H9 (cell line): ENCODE measurements at regions not wholly inside any gene's neighbourhood (a gene's known extent, or its start where the extent isn't known, plus 50 kb on each side); places are given as distances from the start of the nearest gene placed in this dataset.

Experiments
- DNase-seq: peaks from one replicate; pipeline ENCODE4 v3.0.0-alpha.2; 2017
- H2AFZ ChIP-seq: one replicate; pipeline ENCODE4 v1.6.1; 2013; ENCODE audit warnings: mild to moderate bottlenecking, low read length, control low read depth, moderate library complexity
- H2AK5ac ChIP-seq: 2 replicates; pipeline ENCODE4 v1.6.1; 2013; ENCODE audit warnings: low read length, control low read depth, mixed read lengths; ENCODE audit not compliant: insufficient read length
- H2BK120ac ChIP-seq: one replicate; pipeline ENCODE4 v1.6.1; 2013; ENCODE audit warnings: low read depth, mild to moderate bottlenecking, low read length, control low read depth, inconsistent platforms; ENCODE audit not compliant: poor library complexity, severe bottlenecking
- H2BK12ac ChIP-seq: 2 replicates; pipeline ENCODE4 v1.6.1; 2013; ENCODE audit warnings: low read length, control low read depth, mixed read lengths, low read depth; ENCODE audit not compliant: insufficient read length
- H2BK15ac ChIP-seq: 2 replicates; pipeline ENCODE4 v1.6.1; 2013; ENCODE audit warnings: low read depth, low read length, control low read depth
- H2BK20ac ChIP-seq: one replicate; pipeline ENCODE4 v1.6.1; 2013; ENCODE audit warnings: low read depth, mild to moderate bottlenecking, low read length, control low read depth, inconsistent platforms; ENCODE audit not compliant: poor library complexity, severe bottlenecking
- H2BK5ac ChIP-seq: 2 replicates; pipeline ENCODE4 v1.6.1; 2013; ENCODE audit warnings: low read length, control low read depth, mixed read lengths; ENCODE audit not compliant: insufficient read length
- H3K14ac ChIP-seq: 2 replicates; pipeline ENCODE4 v1.6.1; 2013; ENCODE audit warnings: low read length, control low read depth; ENCODE audit not compliant: insufficient read depth
- H3K18ac ChIP-seq: 2 replicates; pipeline ENCODE4 v1.6.1; 2013; ENCODE audit warnings: low read depth, mild to moderate bottlenecking, mixed read lengths, low read length, control low read depth; ENCODE audit not compliant: insufficient read length
- H3K23ac ChIP-seq: 2 replicates; pipeline ENCODE4 v1.6.1; 2013; ENCODE audit warnings: low read length, control low read depth, mixed read lengths, low read depth; ENCODE audit not compliant: insufficient read length
- H3K23me2 ChIP-seq: 2 replicates; pipeline ENCODE4 v1.6.1; 2013; ENCODE audit warnings: low read depth, mild to moderate bottlenecking, mixed read lengths, low read length, control low read depth; ENCODE audit not compliant: insufficient read length, poor library complexity, severe bottlenecking
- H3K27ac ChIP-seq: 2 replicates; pipeline ENCODE4 v1.5.1; 2013; ENCODE audit warnings: low read length, control low read depth, mixed read lengths, low read depth; ENCODE audit not compliant: insufficient read length
- H3K27me3 ChIP-seq: 2 replicates; pipeline ENCODE4 v1.6.1; 2013; ENCODE audit warnings: low read length, control low read depth, inconsistent platforms; ENCODE audit not compliant: insufficient read depth
- H3K4ac ChIP-seq: 2 replicates; pipeline ENCODE4 v1.6.1; 2013; ENCODE audit warnings: low read depth, mild to moderate bottlenecking, control low read depth, inconsistent platforms, low read length, moderate library complexity
- H3K4me1 ChIP-seq: 2 replicates; pipeline ENCODE4 v1.6.1; 2013; ENCODE audit warnings: low read length, control low read depth, inconsistent platforms; ENCODE audit not compliant: insufficient read depth
- H3K4me2 ChIP-seq: 2 replicates; pipeline ENCODE4 v1.6.1; 2013; ENCODE audit warnings: low read length, control low read depth, mixed read lengths; ENCODE audit not compliant: insufficient read length, insufficient read depth
- H3K56ac ChIP-seq: 2 replicates; pipeline ENCODE4 v1.6.1; 2013; ENCODE audit warnings: low read depth, mild to moderate bottlenecking, mixed read lengths, low read length, control low read depth; ENCODE audit not compliant: insufficient read length
- H3K79me1 ChIP-seq: 2 replicates; pipeline ENCODE4 v1.6.1; 2013; ENCODE audit warnings: low read depth, mild to moderate bottlenecking, moderate library complexity, low read length, control low read depth, inconsistent platforms; ENCODE audit not compliant: insufficient read depth, poor library complexity, severe bottlenecking
- H3K79me2 ChIP-seq: 2 replicates; pipeline ENCODE4 v1.6.1; 2013; ENCODE audit warnings: low read length, control low read depth, inconsistent platforms; ENCODE audit not compliant: insufficient read depth
- H3K9ac ChIP-seq: 2 replicates; pipeline ENCODE4 v1.6.1; 2013; ENCODE audit warnings: low read length, control low read depth, mixed read lengths; ENCODE audit not compliant: insufficient read length; ENCODE audit errors: extremely low read depth
- H3K9me3 ChIP-seq: one replicate; pipeline ENCODE4 v1.6.1; 2013; ENCODE audit warnings: low read depth, low read length, inconsistent platforms; ENCODE audit not compliant: control insufficient read depth
- H3T11ph ChIP-seq: one replicate; pipeline ENCODE4 v1.6.1; 2013; ENCODE audit warnings: mild to moderate bottlenecking, low read length, control low read depth, inconsistent platforms
- H4K20me1 ChIP-seq: one replicate; pipeline ENCODE4 v1.6.1; 2013; ENCODE audit not compliant: control insufficient read depth, insufficient read length, insufficient read depth
- H4K5ac ChIP-seq: 2 replicates; pipeline ENCODE4 v1.6.1; 2013; ENCODE audit warnings: low read depth, mild to moderate bottlenecking, mixed read lengths, low read length, control low read depth; ENCODE audit not compliant: insufficient read length
- H4K8ac ChIP-seq: replicated peaks from 2 replicates; pipeline ENCODE4 v1.6.1; 2013; ENCODE audit warnings: low read length, control low read depth, mixed read lengths, low read depth; ENCODE audit not compliant: insufficient read length
- H4K91ac ChIP-seq: 2 replicates; pipeline ENCODE4 v1.6.1; 2013; ENCODE audit warnings: low read depth, mild to moderate bottlenecking, moderate library complexity, mixed read lengths, low read length, control low read depth; ENCODE audit not compliant: insufficient read length
- H3K27ac Mint-ChIP-seq, 3 experiments: 2 replicates in 2 of 3; 3 replicates in 1 of 3; pipeline ENCODE4 v1.8.0; 2020 to 2021; ENCODE audit warnings: mixed read lengths in 3 of 3, mild to moderate bottlenecking in 1 of 3, moderate library complexity in 1 of 3
- H3K27me3 Mint-ChIP-seq: 2 replicates; pipeline ENCODE4 v1.8.0; 2021; ENCODE audit warnings: low read depth, mild to moderate bottlenecking, moderate library complexity, mixed read lengths
- H3K36me3 Mint-ChIP-seq, 3 experiments: 2 replicates in 2 of 3; 3 replicates in 1 of 3; pipeline ENCODE4 v1.8.0; 2020 to 2021; ENCODE audit warnings: low read depth in 3 of 3, mixed read lengths in 3 of 3; ENCODE audit not compliant: insufficient read depth in 1 of 3
- H3K4me1 Mint-ChIP-seq, 2 experiments: 2 replicates each; pipeline ENCODE4 v1.8.0; 2020; ENCODE audit warnings: mixed read lengths in 2 of 2
- H3K4me3 Mint-ChIP-seq, 2 experiments: 2 replicates in 1 of 2; 3 replicates in 1 of 2; pipeline ENCODE4 v1.8.0; 2020 to 2021; ENCODE audit warnings: mild to moderate bottlenecking in 2 of 2, mixed read lengths in 2 of 2, moderate library complexity in 1 of 2
- H3K9me3 Mint-ChIP-seq, 2 experiments: 2 replicates in 1 of 2; 3 replicates in 1 of 2; pipeline ENCODE4 v1.8.0; 2020; ENCODE audit warnings: mild to moderate bottlenecking in 2 of 2, mixed read lengths in 2 of 2, moderate library complexity in 1 of 2
- WGBS: extraction: QIAGEN DNeasy Blood & Tissue Kit; methylation state at CpG from one replicate; pipeline ENCODE4 v1.1.7; 2013; ENCODE audit warnings: missing lambda C conversion rate, low lambda C conversion rate, mixed read lengths; ENCODE audit not compliant: insufficient read length; ENCODE audit errors: extremely low coverage; 5-methylcytosine and 5-hydroxymethylcytosine counted together
- TF ChIP-seq, protein P1 (sequence below): fragments of 200-600 bp; sonication (generic); conservative IDR thresholded peaks from 3 replicates; pipeline ENCODE4 v1.8.0; 2021; ENCODE audit warnings: antibody characterized with exemption, mild to moderate bottlenecking

DNA sequence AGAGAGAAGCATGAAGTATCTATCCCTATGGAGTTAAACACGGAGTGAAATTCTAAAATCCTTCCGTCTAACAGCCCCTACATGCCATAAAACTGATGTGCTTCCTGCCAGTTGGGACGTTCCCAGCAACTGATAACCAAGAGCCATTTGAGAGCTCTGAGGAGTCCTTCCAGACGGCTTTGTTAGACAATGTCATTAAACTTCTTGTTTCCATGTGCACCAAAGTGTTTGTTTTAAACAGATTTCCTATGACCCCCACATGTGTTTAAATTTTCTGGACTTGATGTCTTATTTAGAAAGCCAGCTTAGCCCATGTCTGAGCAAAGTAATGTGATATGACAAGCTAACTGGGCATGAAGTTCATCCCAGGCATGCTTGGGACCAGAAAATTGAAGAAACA is 57.2 kb upstream of the LPAR1 start:
- no peak overlapping the region for H3K27ac ChIP-seq
- peaks cover 61 to 62% of the 10 kb centered on the region in 2 experiments for H3K4me1 Mint-ChIP-seq
- H3K27ac Mint-ChIP-seq = no peak overlapping the region

More for the DNA sequence above, 57.2 kb upstream of the LPAR1 start:
- H3K4ac ChIP-seq = no peak overlapping the region
- TF ChIP-seq, protein P1, sequence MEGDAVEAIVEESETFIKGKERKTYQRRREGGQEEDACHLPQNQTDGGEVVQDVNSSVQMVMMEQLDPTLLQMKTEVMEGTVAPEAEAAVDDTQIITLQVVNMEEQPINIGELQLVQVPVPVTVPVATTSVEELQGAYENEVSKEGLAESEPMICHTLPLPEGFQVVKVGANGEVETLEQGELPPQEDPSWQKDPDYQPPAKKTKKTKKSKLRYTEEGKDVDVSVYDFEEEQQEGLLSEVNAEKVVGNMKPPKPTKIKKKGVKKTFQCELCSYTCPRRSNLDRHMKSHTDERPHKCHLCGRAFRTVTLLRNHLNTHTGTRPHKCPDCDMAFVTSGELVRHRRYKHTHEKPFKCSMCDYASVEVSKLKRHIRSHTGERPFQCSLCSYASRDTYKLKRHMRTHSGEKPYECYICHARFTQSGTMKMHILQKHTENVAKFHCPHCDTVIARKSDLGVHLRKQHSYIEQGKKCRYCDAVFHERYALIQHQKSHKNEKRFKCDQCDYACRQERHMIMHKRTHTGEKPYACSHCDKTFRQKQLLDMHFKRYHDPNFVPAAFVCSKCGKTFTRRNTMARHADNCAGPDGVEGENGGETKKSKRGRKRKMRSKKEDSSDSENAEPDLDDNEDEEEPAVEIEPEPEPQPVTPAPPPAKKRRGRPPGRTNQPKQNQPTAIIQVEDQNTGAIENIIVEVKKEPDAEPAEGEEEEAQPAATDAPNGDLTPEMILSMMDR = no peak
- H4K91ac ChIP-seq = no peak overlapping the region
- peaks cover 0 to 2% of the 10 kb centered on the region in 2 experiments; a peak in 2 of 5 replicates for H3K9me3 Mint-ChIP-seq
- no peak overlapping the region for H2BK120ac ChIP-seq
- H3K9me3 ChIP-seq = no peaks in the 10 kb centered on the region
- DNase-seq = no peak
- no peaks in the 10 kb centered on the region for H3K27me3 ChIP-seq
- H2BK12ac ChIP-seq = no peak overlapping the region
- H3K9ac ChIP-seq = no peak overlapping the region
- no peak overlapping the region for H3K23ac ChIP-seq
- H3K23me2 ChIP-seq = no peaks in the 10 kb centered on the region
- H2AK5ac ChIP-seq = no peak overlapping the region
- H3K18ac ChIP-seq = no peak overlapping the region
- H2BK20ac ChIP-seq = no peak overlapping the region
- H3K4me1 ChIP-seq = peaks cover 15% of the 10 kb centered on the region; the same call in 1 of the 2 replicates
- H3T11ph ChIP-seq = no peak overlapping the region
- H2BK5ac ChIP-seq = no peak overlapping the region
- no peak overlapping the region for H2BK15ac ChIP-seq
- no peak overlapping the region for H3K14ac ChIP-seq
- H3K79me2 ChIP-seq = no peaks in the 10 kb centered on the region
- no peak overlapping the region for H3K4me3 Mint-ChIP-seq
- H2AFZ ChIP-seq = no peak overlapping the region
- no peak overlapping the region for H4K8ac ChIP-seq
- no CpG with 5 or more reads among the region's 4 CpGs for WGBS
- H4K5ac ChIP-seq = no peak overlapping the region
- H3K4me2 ChIP-seq = no peak overlapping the region
- H3K56ac ChIP-seq = no peak overlapping the region
- H3K27me3 Mint-ChIP-seq = no peaks in the 10 kb centered on the region; the same call in 1 of the 2 replicates
- H4K20me1 ChIP-seq = no peaks in the 10 kb centered on the region
- H3K79me1 ChIP-seq = no peaks in the 10 kb centered on the region
- H3K36me3 Mint-ChIP-seq = peaks cover 0 to 4% (median 0%) of the 10 kb centered on the region in 3 experiments; a peak in 1 of 7 replicates
